K562 (cell line): ENCODE measurements at regions not wholly inside any gene's neighbourhood (a gene's known extent, or its start where the extent isn't known, plus 50 kb on each side); places are given as distances from the start of the nearest gene placed in this dataset.

Source experiments
- BCOR ChIP-seq: fragments of 450-650 bp; IDR thresholded peaks from 2 replicates; pipeline ENCODE4 v1.6.1; 2016
- CEBPB ChIP-seq: fragments of 450-650 bp; IDR thresholded peaks from 2 replicates; pipeline ENCODE4 v1.6.1; 2016; ENCODE audit warnings: missing genetic modification characterization, missing compliant biosample characterization
- CHD2 ChIP-seq: IDR thresholded peaks from 2 replicates; pipeline ENCODE4 v1.6.1; 2011; ENCODE audit warnings: low read depth, low read length
- CHD4 ChIP-seq: fragments of 200-600 bp; sonication (generic); IDR thresholded peaks from 3 replicates; pipeline ENCODE4 v1.6.1; 2012; ENCODE audit warnings: low read depth, mild to moderate bottlenecking, mixed read lengths, low read length, inconsistent platforms; ENCODE audit not compliant: insufficient read depth, insufficient replicate concordance, poor library complexity, severe bottlenecking
- HIVEP1 ChIP-seq: fragments of 250-450 bp; sonication (Bioruptor Pico); IDR thresholded peaks from 2 replicates; pipeline ENCODE4 v1.4.0; 2020; ENCODE audit warnings: mild to moderate bottlenecking
- HNRNPUL1 ChIP-seq: fragments of 200-400 bp; formaldehyde crosslinking; IDR thresholded peaks from 2 replicates; pipeline ENCODE4 v1.6.1; 2017; ENCODE audit warnings: low read length
- JUNB ChIP-seq: fragments of 450-650 bp; formaldehyde crosslinking; conservative IDR thresholded peaks from 2 replicates; pipeline ENCODE4 v1.4.0; 2020; ENCODE audit warnings: mild to moderate bottlenecking
- KDM4B ChIP-seq, 2 experiments: fragments of 450-650 bp in 1 of 2; sonication (generic) in 1 of 2; IDR thresholded peaks; 2 replicates each; pipeline ENCODE4 v1.6.1; 2016 to 2017; ENCODE audit warnings: borderline replicate concordance in 2 of 2, antibody characterized with exemption in 1 of 2, low read depth in 1 of 2, mild to moderate bottlenecking in 1 of 2
- MCM3 ChIP-seq: fragments of 450-650 bp; IDR thresholded peaks from 2 replicates; pipeline ENCODE4 v1.6.1; 2016
- MYBL2 ChIP-seq, 2 experiments: fragments of 450-650 bp in 1 of 2; sonication (generic) in 1 of 2; formaldehyde crosslinking in 1 of 2; IDR thresholded peaks; 2 replicates each; pipeline versions ENCODE4 v1.6.1 to v1.8.1; 2017 to 2022; ENCODE audit warnings: borderline replicate concordance in 1 of 2, inconsistent platforms in 1 of 2, low read depth in 1 of 2, mild to moderate bottlenecking in 1 of 2, missing genetic modification reagents in 1 of 2, moderate library complexity in 1 of 2
- PHF8 ChIP-seq: fragments of 200-600 bp; sonication (generic); IDR thresholded peaks from 2 replicates; pipeline ENCODE4 v1.6.1; 2012; ENCODE audit warnings: mixed run types, mild to moderate bottlenecking, inconsistent platforms, low read length, moderate library complexity, borderline replicate concordance
- POLR3G ChIP-seq: IDR thresholded peaks from 2 replicates; pipeline ENCODE4 v1.6.1; 2011; ENCODE audit not compliant: insufficient read length, insufficient replicate concordance; ENCODE audit errors: extremely low read depth
- RBM22 ChIP-seq: fragments of 200-400 bp; formaldehyde crosslinking; IDR thresholded peaks from 2 replicates; pipeline ENCODE4 v1.6.1; 2018; ENCODE audit warnings: low read length, low read depth; ENCODE audit not compliant: poor library complexity, severe bottlenecking
- SOX6 ChIP-seq: fragments of 450-650 bp; IDR thresholded peaks from 2 replicates; pipeline ENCODE4 v1.6.1; 2014; ENCODE audit warnings: mild to moderate bottlenecking
- STAG1 ChIP-seq: sonication (generic); formaldehyde crosslinking; IDR thresholded peaks from 2 replicates; pipeline ENCODE4 v1.5.0; 2020; ENCODE audit warnings: missing genetic modification reagents, borderline replicate concordance
- TAF15 ChIP-seq: fragments of 200-400 bp; formaldehyde crosslinking; IDR thresholded peaks from 2 replicates; pipeline ENCODE4 v1.6.1; 2017; ENCODE audit warnings: mild to moderate bottlenecking, low read depth, low read length, moderate library complexity
- TEAD4 ChIP-seq, 2 experiments: sonication (generic) in 1 of 2; formaldehyde crosslinking in 1 of 2; IDR thresholded peaks; 2 replicates each; pipeline versions ENCODE4 v1.6.1 to v1.8.0; 2012 to 2022; ENCODE audit warnings: borderline replicate concordance in 1 of 2, inconsistent platforms in 1 of 2, low read length in 1 of 2, mild to moderate bottlenecking in 1 of 2, missing genetic modification reagents in 1 of 2
- ZNF24 ChIP-seq: fragments of 450-650 bp; IDR thresholded peaks from 2 replicates; pipeline ENCODE4 v1.6.1; 2016
- ZNF354B ChIP-seq: fragments of 250-450 bp; sonication (Bioruptor Pico); IDR thresholded peaks from 2 replicates; pipeline ENCODE4 v1.4.0; 2020
- ZNF518B ChIP-seq: fragments of 250-450 bp; sonication (Bioruptor Pico); IDR thresholded peaks from 2 replicates; pipeline ENCODE4 v1.5.0; 2021; ENCODE audit warnings: mild to moderate bottlenecking, moderate library complexity
- ZSCAN32 ChIP-seq: fragments of 450-650 bp; formaldehyde crosslinking; IDR thresholded peaks from 2 replicates; pipeline ENCODE4 v1.4.0; 2020; ENCODE audit warnings: mild to moderate bottlenecking, moderate library complexity
- TF ChIP-seq, protein P1 (sequence below): fragments of 250-450 bp; sonication (Bioruptor Pico); IDR thresholded peaks from 2 replicates; pipeline ENCODE4 v1.5.0; 2020; ENCODE audit warnings: mild to moderate bottlenecking, borderline replicate concordance

DNA sequence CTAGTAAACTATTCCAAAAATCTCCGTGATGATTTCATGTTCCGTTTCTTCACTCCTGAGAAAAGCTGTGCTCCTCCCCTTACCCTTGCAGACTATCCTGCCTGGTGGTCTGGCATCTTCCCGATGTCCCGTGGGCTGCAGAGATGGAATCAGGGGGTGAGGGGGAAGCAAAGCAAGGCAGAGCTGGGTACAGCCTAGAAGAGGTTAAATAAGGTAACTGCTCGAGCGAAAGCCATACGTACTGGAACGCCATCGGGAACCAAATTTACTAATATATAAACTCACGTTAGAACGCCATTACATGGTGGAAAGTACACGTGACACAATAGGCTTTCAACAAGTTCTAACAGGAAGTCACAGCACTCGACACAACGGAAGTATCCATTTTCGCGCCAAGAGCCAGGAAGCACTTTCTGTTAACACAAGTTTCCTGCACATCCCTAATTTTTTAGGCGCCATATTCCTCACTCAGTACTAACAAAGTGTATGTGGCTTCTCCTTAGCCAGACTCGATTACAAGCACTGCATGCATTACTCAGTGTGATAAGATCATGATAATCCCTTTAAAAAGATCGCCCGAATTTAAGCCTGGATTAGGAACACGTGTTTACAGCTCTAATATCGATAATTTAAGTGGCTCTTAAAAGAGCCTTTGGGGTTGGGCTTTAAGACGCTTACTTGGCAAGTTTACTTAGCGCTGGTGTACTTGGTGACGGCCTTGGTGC is 101.6 kb upstream of the PRSS16 start (continued):
- no peak; the same call in 1 of the 2 replicates for TF ChIP-seq MYBL2 (IDR thresholded peaks at IDR 0.05; ENCODE audit: low read depth)
- TF ChIP-seq MYBL2 (CRISPR knock-in tag; IDR thresholded peaks at IDR 0.05; ENCODE audit: borderline replicate concordance), result no peak
- no peak for TF ChIP-seq CHD4
- TF ChIP-seq ZSCAN32 (CRISPR knock-in tag), result peak; percentile 60; the same call in 1 of the 2 replicates
- peak; percentile 58 for TF ChIP-seq TEAD4 (IDR thresholded peaks at IDR 0.05; ENCODE audit: low read length)
- TF ChIP-seq TEAD4 (CRISPR knock-in tag; IDR thresholded peaks at IDR 0.05; ENCODE audit: borderline replicate concordance), result no peak
- no peak for TF ChIP-seq HIVEP1 (CRISPR knock-in tag)
- TF ChIP-seq MCM3, result no peak
- peak; percentile 29; the same call in 1 of the 2 replicates for TF ChIP-seq SOX6
- TF ChIP-seq ZNF518B (CRISPR knock-in tag), result no peak
- peak; percentile 95 for TF ChIP-seq HNRNPUL1
- TF ChIP-seq STAG1 (CRISPR knock-in tag), result no peak
- no peak for TF ChIP-seq POLR3G
- 0 out of 4 replicates have a peak, but pooled peaks of 1 of the 2 experiments have one; percentile 45 for TF ChIP-seq KDM4B (IDR thresholded peaks at IDR 0.05; ENCODE audit: borderline replicate concordance in 2 of 2, low read depth in 1 of 2)
- TF ChIP-seq TAF15, result no peak
- TF ChIP-seq, protein P1, sequence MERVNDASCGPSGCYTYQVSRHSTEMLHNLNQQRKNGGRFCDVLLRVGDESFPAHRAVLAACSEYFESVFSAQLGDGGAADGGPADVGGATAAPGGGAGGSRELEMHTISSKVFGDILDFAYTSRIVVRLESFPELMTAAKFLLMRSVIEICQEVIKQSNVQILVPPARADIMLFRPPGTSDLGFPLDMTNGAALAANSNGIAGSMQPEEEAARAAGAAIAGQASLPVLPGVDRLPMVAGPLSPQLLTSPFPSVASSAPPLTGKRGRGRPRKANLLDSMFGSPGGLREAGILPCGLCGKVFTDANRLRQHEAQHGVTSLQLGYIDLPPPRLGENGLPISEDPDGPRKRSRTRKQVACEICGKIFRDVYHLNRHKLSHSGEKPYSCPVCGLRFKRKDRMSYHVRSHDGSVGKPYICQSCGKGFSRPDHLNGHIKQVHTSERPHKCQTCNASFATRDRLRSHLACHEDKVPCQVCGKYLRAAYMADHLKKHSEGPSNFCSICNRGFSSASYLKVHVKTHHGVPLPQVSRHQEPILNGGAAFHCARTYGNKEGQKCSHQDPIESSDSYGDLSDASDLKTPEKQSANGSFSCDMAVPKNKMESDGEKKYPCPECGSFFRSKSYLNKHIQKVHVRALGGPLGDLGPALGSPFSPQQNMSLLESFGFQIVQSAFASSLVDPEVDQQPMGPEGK (CRISPR knock-in tag), result peak; percentile 72
- TF ChIP-seq RBM22, result peak; percentile 82
- no peak for TF ChIP-seq ZNF354B
- no peak for TF ChIP-seq ZNF24
- TF ChIP-seq CEBPB (tag), result peak; percentile 25; the same call in 1 of the 2 replicates
- TF ChIP-seq PHF8, result peak; percentile 38; the same call in 1 of the 2 replicates
- no peak for TF ChIP-seq JUNB (CRISPR knock-in tag)
- TF ChIP-seq BCOR, result no peak
- peak; percentile 41 for TF ChIP-seq CHD2
